Prostate gland (tissue), 2 donors: ENCODE measurements at regions not wholly inside any gene's neighbourhood (a gene's known extent, or its start where the extent isn't known, plus 50 kb on each side); places are given as distances from the start of the nearest gene placed in this dataset.

Experiments used
- CTCF ChIP-seq, 4 experiments: fragments of 200-600 bp in 2 of 4; fragments of 450-650 bp in 2 of 4; sonication (generic) in 2 of 4; IDR thresholded peaks; 1 replicate in 3 of 4; 2 replicates in 1 of 4; pipeline ENCODE4 v1.5.1; 2016 to 2019; ENCODE audit warnings: antibody characterized with exemption in 4 of 4, mild to moderate bottlenecking in 2 of 4, moderate library complexity in 2 of 4
- POLR2A ChIP-seq: fragments of 450-650 bp; IDR thresholded peaks from one replicate; pipeline ENCODE4 v1.6.1; 2016; ENCODE audit warnings: antibody characterized with exemption, mild to moderate bottlenecking
- POLR2AphosphoS5 ChIP-seq: sonication (generic); formaldehyde crosslinking; IDR thresholded peaks from one replicate; pipeline ENCODE4 v1.6.1; 2017; ENCODE audit warnings: antibody characterized with exemption

GRCh38 chr10:4460267-4460666, 365.7 kb upstream of the AKR1E2 start:
- TF ChIP-seq POLR2A (no peak), CTCF (IDR thresholded peaks at IDR 0.05) (no peak), POLR2AphosphoS5 (no peak)
